GM12878 (cell line): ENCODE measurements at regions not wholly inside any gene's neighbourhood (a gene's known extent, or its start where the extent isn't known, plus 50 kb on each side); places are given as distances from the start of the nearest gene placed in this dataset.

ENCODE experiments used
- EGR1 ChIP-seq, 2 experiments: IDR thresholded peaks; 1 replicate in 1 of 2; 2 replicates in 1 of 2; pipeline ENCODE4 v1.6.1; 2011 to 2012; ENCODE audit warnings: low read depth in 2 of 2, low read length in 2 of 2, borderline replicate concordance in 1 of 2, mild to moderate bottlenecking in 1 of 2, moderate library complexity in 1 of 2
- EP300 ChIP-seq, 2 experiments: fragments of 150-350 bp in 1 of 2; IDR thresholded peaks; 2 replicates each; pipeline ENCODE4 v1.6.1; 2011 to 2012; ENCODE audit warnings: low read depth in 2 of 2, low read length in 2 of 2, borderline replicate concordance in 1 of 2, improper control_type of control experiment in 1 of 2, inconsistent platforms in 1 of 2; ENCODE audit not compliant: control insufficient read depth in 1 of 2
- EZH2 ChIP-seq: IDR thresholded peaks from 2 replicates; pipeline ENCODE4 v1.6.1; 2012; ENCODE audit warnings: low read depth, mild to moderate bottlenecking, control low read depth, inconsistent platforms, low read length, borderline replicate concordance; ENCODE audit not compliant: control insufficient read depth
- IRF3 ChIP-seq: fragments of 450-650 bp; IDR thresholded peaks from 2 replicates; pipeline ENCODE4 v1.6.1; 2014; ENCODE audit warnings: mild to moderate bottlenecking
- JUND ChIP-seq: IDR thresholded peaks from 2 replicates; pipeline ENCODE4 v1.6.1; 2012; ENCODE audit warnings: low read depth, mild to moderate bottlenecking, low read length, improper control_type of control experiment, moderate library complexity
- POLR2A ChIP-seq: IDR thresholded peaks from 2 replicates; pipeline ENCODE4 v1.6.1; 2011; ENCODE audit warnings: low read depth, mild to moderate bottlenecking, low read length
- YY1 ChIP-seq: IDR thresholded peaks from 2 replicates; pipeline ENCODE4 v1.6.1; 2011; ENCODE audit warnings: low read depth, mild to moderate bottlenecking, low read length
- TF ChIP-seq, protein P1 (sequence below), 3 experiments: IDR thresholded peaks in 2 of 3; conservative IDR thresholded peaks in 1 of 3; 2 replicates each; pipeline ENCODE4 v1.5.1; 2011; ENCODE audit warnings: low read depth in 3 of 3, low read length in 3 of 3, mild to moderate bottlenecking in 3 of 3, control low read depth in 2 of 3, moderate library complexity in 2 of 3, inconsistent platforms in 1 of 3, mixed read lengths in 1 of 3; ENCODE audit not compliant: control insufficient read depth in 2 of 3, insufficient read depth in 1 of 3; ENCODE audit errors: extremely low read depth in 1 of 3

GRCh38 chr6:141843178-141843834, 289.4 kb upstream of the GJE1 start:
- TF ChIP-seq EGR1 (IDR thresholded peaks at IDR 0.05; ENCODE audit: borderline replicate concordance in 1 of 2, low read depth in 2 of 2, low read length in 2 of 2) (no peak), POLR2A (no peak), IRF3 (no peak), EP300 (IDR thresholded peaks at IDR 0.05; ENCODE audit: borderline replicate concordance in 1 of 2, control insufficient read depth in 1 of 2, low read depth in 2 of 2, low read length in 2 of 2) (no peak), EZH2 (no peak), YY1 (no peak), JUND (no peak)
- TF ChIP-seq, protein P1, sequence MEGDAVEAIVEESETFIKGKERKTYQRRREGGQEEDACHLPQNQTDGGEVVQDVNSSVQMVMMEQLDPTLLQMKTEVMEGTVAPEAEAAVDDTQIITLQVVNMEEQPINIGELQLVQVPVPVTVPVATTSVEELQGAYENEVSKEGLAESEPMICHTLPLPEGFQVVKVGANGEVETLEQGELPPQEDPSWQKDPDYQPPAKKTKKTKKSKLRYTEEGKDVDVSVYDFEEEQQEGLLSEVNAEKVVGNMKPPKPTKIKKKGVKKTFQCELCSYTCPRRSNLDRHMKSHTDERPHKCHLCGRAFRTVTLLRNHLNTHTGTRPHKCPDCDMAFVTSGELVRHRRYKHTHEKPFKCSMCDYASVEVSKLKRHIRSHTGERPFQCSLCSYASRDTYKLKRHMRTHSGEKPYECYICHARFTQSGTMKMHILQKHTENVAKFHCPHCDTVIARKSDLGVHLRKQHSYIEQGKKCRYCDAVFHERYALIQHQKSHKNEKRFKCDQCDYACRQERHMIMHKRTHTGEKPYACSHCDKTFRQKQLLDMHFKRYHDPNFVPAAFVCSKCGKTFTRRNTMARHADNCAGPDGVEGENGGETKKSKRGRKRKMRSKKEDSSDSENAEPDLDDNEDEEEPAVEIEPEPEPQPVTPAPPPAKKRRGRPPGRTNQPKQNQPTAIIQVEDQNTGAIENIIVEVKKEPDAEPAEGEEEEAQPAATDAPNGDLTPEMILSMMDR (IDR thresholded peaks at IDR 0.05 in 2 of 3, conservative IDR thresholded peaks at IDR 0.05 in 1 of 3; ENCODE audit: control insufficient read depth in 2 of 3, extremely low read depth in 1 of 3, insufficient read depth in 1 of 3, low read depth in 3 of 3, low read length in 3 of 3), result no peak
